Thyroid gland (tissue), 4 donors: ENCODE measurements at regions not wholly inside any gene's neighbourhood (a gene's known extent, or its start where the extent isn't known, plus 50 kb on each side); places are given as distances from the start of the nearest gene placed in this dataset.

ENCODE experiments used
- POLR2A ChIP-seq, 2 donors: fragments of 450-650 bp; IDR thresholded peaks; one replicate each; pipeline ENCODE4 v1.6.1; 2017; ENCODE audit warnings: antibody characterized with exemption in 2 of 2, mild to moderate bottlenecking in 2 of 2, moderate library complexity in 1 of 2
- TF ChIP-seq, protein P1 (sequence below), 6 experiments: fragments of 200-600 bp in 3 of 6; fragments of 450-650 bp in 3 of 6; sonication (generic) in 3 of 6; IDR thresholded peaks; one replicate each; pipeline ENCODE4 v1.5.1; 2016 to 2019; ENCODE audit warnings: antibody characterized with exemption in 6 of 6, mild to moderate bottlenecking in 2 of 6, inconsistent platforms in 1 of 6, moderate library complexity in 1 of 6

DNA sequence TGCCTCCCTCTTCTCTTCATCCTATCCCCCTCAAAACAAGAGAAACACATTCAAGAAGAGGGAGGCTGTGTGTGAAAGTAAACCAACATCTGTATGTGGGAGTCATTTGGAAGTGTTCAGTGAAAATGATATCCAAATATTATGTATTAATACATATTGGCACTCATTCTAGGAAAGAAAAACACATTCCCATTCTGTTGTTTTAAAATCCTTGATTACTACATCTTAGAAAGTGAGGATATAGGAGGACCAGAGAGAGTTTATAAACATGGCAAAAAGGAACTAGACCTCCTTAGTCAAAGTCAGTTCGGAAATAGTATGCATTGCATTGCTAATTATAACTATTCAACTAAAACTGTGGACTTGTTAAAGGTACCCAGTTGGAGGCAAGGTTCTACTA, 786.6 kb downstream of the ADGRL2 start:
- TF ChIP-seq, protein P1, sequence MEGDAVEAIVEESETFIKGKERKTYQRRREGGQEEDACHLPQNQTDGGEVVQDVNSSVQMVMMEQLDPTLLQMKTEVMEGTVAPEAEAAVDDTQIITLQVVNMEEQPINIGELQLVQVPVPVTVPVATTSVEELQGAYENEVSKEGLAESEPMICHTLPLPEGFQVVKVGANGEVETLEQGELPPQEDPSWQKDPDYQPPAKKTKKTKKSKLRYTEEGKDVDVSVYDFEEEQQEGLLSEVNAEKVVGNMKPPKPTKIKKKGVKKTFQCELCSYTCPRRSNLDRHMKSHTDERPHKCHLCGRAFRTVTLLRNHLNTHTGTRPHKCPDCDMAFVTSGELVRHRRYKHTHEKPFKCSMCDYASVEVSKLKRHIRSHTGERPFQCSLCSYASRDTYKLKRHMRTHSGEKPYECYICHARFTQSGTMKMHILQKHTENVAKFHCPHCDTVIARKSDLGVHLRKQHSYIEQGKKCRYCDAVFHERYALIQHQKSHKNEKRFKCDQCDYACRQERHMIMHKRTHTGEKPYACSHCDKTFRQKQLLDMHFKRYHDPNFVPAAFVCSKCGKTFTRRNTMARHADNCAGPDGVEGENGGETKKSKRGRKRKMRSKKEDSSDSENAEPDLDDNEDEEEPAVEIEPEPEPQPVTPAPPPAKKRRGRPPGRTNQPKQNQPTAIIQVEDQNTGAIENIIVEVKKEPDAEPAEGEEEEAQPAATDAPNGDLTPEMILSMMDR (IDR thresholded peaks at IDR 0.05): no peak
- TF ChIP-seq POLR2A (IDR thresholded peaks at IDR 0.05): no peak
